ACC112 (cell line): ENCODE measurements at regions not wholly inside any gene's neighbourhood (a gene's known extent, or its start where the extent isn't known, plus 50 kb on each side); places are given as distances from the start of the nearest gene placed in this dataset.
"Not testable (repeated sequence)": the region's sequence is repeated elsewhere in the genome, so short reads cannot be mapped to it uniquely, and the experiment has no call there.

Experiments
- H2AFZ ChIP-seq: fragments of 200-600 bp; sonication (generic); one replicate; pipeline ENCODE4 v1.6.0; 2017; ENCODE audit warnings: antibody characterized with exemption, low read length; ENCODE audit not compliant: unreplicated experiment
- H3K27ac ChIP-seq: fragments of 200-600 bp; sonication (generic); 2 replicates; pipeline ENCODE4 v1.5.1; 2014; ENCODE audit warnings: low read depth, mild to moderate bottlenecking, antibody characterized with exemption, low read length, moderate library complexity
- H3K27me3 ChIP-seq: fragments of 200-600 bp; sonication (generic); 2 replicates; pipeline ENCODE4 v1.6.1; 2014; ENCODE audit warnings: mild to moderate bottlenecking, antibody characterized with exemption, low read length, moderate library complexity, mixed read lengths; ENCODE audit not compliant: insufficient read depth
- H3K36me3 ChIP-seq: fragments of 200-600 bp; sonication (generic); 2 replicates; pipeline ENCODE4 v1.6.1; 2016; ENCODE audit warnings: mild to moderate bottlenecking, antibody characterized with exemption, low read length, moderate library complexity, mixed read lengths; ENCODE audit not compliant: insufficient read depth
- H3K4me1 ChIP-seq: fragments of 200-600 bp; sonication (generic); one replicate; pipeline ENCODE4 v1.6.1; 2016; ENCODE audit warnings: low read length, mixed read lengths; ENCODE audit not compliant: insufficient read depth, unreplicated experiment, control insufficient read depth
- H3K4me3 ChIP-seq: fragments of 200-600 bp; sonication (generic); 2 replicates; pipeline ENCODE4 v1.5.1; 2014; ENCODE audit warnings: mild to moderate bottlenecking, low read depth, low read length
- H3K79me2 ChIP-seq: fragments of 200-600 bp; sonication (generic); one replicate; pipeline ENCODE4 v1.6.0; 2016; ENCODE audit warnings: low read length; ENCODE audit not compliant: control insufficient read depth, unreplicated experiment, insufficient read depth

GRCh38 chr13:86917438-86917837 lies 753.7 kb upstream of the SLITRK5 start:
- not testable (repeated sequence) for H3K36me3 ChIP-seq, H2AFZ ChIP-seq, H3K4me1 ChIP-seq, H3K27ac ChIP-seq, H3K4me3 ChIP-seq, H3K79me2 ChIP-seq, H3K27me3 ChIP-seq

GRCh38 chr13:86918682-86919081 lies 752.5 kb upstream of the SLITRK5 start:
- Histone ChIP-seq H3K4me1 (no peaks in the 10 kb centered on the region), H3K79me2 (no peaks in the 10 kb centered on the region), H3K4me3 (no peak overlapping the region), H3K27me3 (no peaks in the 10 kb centered on the region), H3K36me3 (no peaks in the 10 kb centered on the region), H3K27ac (no peak overlapping the region), H2AFZ (no peak overlapping the region)

- Histone ChIP-seq H3K4me3 (no peak overlapping the region), H2AFZ (no peak overlapping the region), H3K4me1 (no peaks in the 10 kb centered on the region), H3K27ac (no peak overlapping the region), H3K27me3 (no peaks in the 10 kb centered on the region), H3K79me2 (no peaks in the 10 kb centered on the region), H3K36me3 (no peaks in the 10 kb centered on the region)
Measured at GRCh38 chr13:86920961-86921360, 750.2 kb upstream of the SLITRK5 start.

GRCh38 chr13:86922936-86923335 lies 748.2 kb upstream of the SLITRK5 start:
- no peaks in the 10 kb centered on the region for H3K36me3 ChIP-seq
- no peak overlapping the region for H3K4me3 ChIP-seq
- H3K79me2 ChIP-seq: no peaks in the 10 kb centered on the region
- H3K27me3 ChIP-seq: no peaks in the 10 kb centered on the region
- H3K27ac ChIP-seq: no peak overlapping the region
- no peak overlapping the region for H2AFZ ChIP-seq
- no peaks in the 10 kb centered on the region for H3K4me1 ChIP-seq

GRCh38 chr13:86926916-86927315 lies 744.3 kb upstream of the SLITRK5 start:
- H3K4me3 ChIP-seq, H3K79me2 ChIP-seq, H3K27me3 ChIP-seq, H3K27ac ChIP-seq, H3K4me1 ChIP-seq, H2AFZ ChIP-seq, H3K36me3 ChIP-seq: not testable (repeated sequence)

- Histone ChIP-seq H3K27ac (no peak overlapping the region), H3K79me2 (no peaks in the 10 kb centered on the region), H3K27me3 (no peaks in the 10 kb centered on the region), H2AFZ (no peak overlapping the region), H3K4me3 (no peak overlapping the region), H3K4me1 (no peaks in the 10 kb centered on the region), H3K36me3 (no peaks in the 10 kb centered on the region)
Measured at GRCh38 chr13:86932776-86933334, 738.3 kb upstream of the SLITRK5 start.

GRCh38 chr13:86933676-86934075 lies 737.5 kb upstream of the SLITRK5 start:
- Histone ChIP-seq H3K36me3 (no peaks in the 10 kb centered on the region), H2AFZ (no peak overlapping the region), H3K79me2 (no peaks in the 10 kb centered on the region), H3K27me3 (no peaks in the 10 kb centered on the region), H3K4me3 (no peak overlapping the region), H3K4me1 (no peaks in the 10 kb centered on the region), H3K27ac (no peak overlapping the region)

GRCh38 chr13:86937316-86937715 lies 733.9 kb upstream of the SLITRK5 start:
- no peaks in the 10 kb centered on the region for H3K27me3 ChIP-seq
- H3K79me2 ChIP-seq: no peaks in the 10 kb centered on the region
- no peak overlapping the region for H3K27ac ChIP-seq
- H3K4me1 ChIP-seq: no peaks in the 10 kb centered on the region
- no peak overlapping the region for H2AFZ ChIP-seq
- no peaks in the 10 kb centered on the region for H3K36me3 ChIP-seq
- no peak overlapping the region for H3K4me3 ChIP-seq

GRCh38 chr13:86945584-86945983 lies 725.6 kb upstream of the SLITRK5 start:
- Histone ChIP-seq H3K4me3 (no peak overlapping the region), H3K27ac (no peak overlapping the region), H3K4me1 (no peaks in the 10 kb centered on the region), H3K27me3 (no peaks in the 10 kb centered on the region), H2AFZ (no peak overlapping the region), H3K79me2 (no peaks in the 10 kb centered on the region), H3K36me3 (no peaks in the 10 kb centered on the region)

GRCh38 chr13:86946734-86947133 lies 724.4 kb upstream of the SLITRK5 start:
- no peaks in the 10 kb centered on the region for H3K27me3 ChIP-seq
- H2AFZ ChIP-seq: no peak overlapping the region
- no peaks in the 10 kb centered on the region for H3K36me3 ChIP-seq
- no peak overlapping the region for H3K4me3 ChIP-seq
- H3K4me1 ChIP-seq: no peaks in the 10 kb centered on the region
- no peaks in the 10 kb centered on the region for H3K79me2 ChIP-seq
- H3K27ac ChIP-seq: no peak overlapping the region

GRCh38 chr13:86954341-86954740 lies 716.8 kb upstream of the SLITRK5 start:
- Histone ChIP-seq H3K4me1 (no peaks in the 10 kb centered on the region), H3K27ac (no peak overlapping the region), H3K4me3 (no peak overlapping the region), H3K27me3 (no peaks in the 10 kb centered on the region), H3K36me3 (no peaks in the 10 kb centered on the region), H2AFZ (no peak overlapping the region), H3K79me2 (no peaks in the 10 kb centered on the region)
